ENCODE measurements at regions not wholly inside any gene's neighbourhood (a gene's known extent, or its start where the extent isn't known, plus 50 kb on each side); places are given as distances from the start of the nearest gene placed in this dataset.

GRCh38 chr5:13533833-13534232 is 410.7 kb downstream of the DNAH5 start:
- TF ChIP-seq ZBTB49 (tag by site-specific recombination; IDR thresholded peaks at IDR 0.05; ENCODE audit: low read depth) (no peak), CTCF (tag by site-specific recombination; IDR thresholded peaks at IDR 0.05) (no peak), ZNF639 (tag by site-specific recombination; IDR thresholded peaks at IDR 0.05) (no peak), ZBTB7A (tag by site-specific recombination; IDR thresholded peaks at IDR 0.05; ENCODE audit: low read depth) (no peak), SP2 (tag by site-specific recombination; IDR thresholded peaks at IDR 0.05) (no peak), ZNF747 (tag by site-specific recombination; IDR thresholded peaks at IDR 0.05) (no peak), ZNF510 (tag by site-specific recombination; IDR thresholded peaks at IDR 0.05; ENCODE audit: insufficient replicate concordance) (no peak), ZNF146 (tag by site-specific recombination; IDR thresholded peaks at IDR 0.05) (no peak), ZNF610 (tag by site-specific recombination; IDR thresholded peaks at IDR 0.05; ENCODE audit: borderline replicate concordance) (no peak)
